WTC11 (cell line): ENCODE measurements at regions not wholly inside any gene's neighbourhood (a gene's known extent, or its start where the extent isn't known, plus 50 kb on each side); places are given as distances from the start of the nearest gene placed in this dataset.

ENCODE experiments used
- ATAC-seq: fragments of 200-7000 bp; cut with Tn5 transposase; 2 replicates; pipeline ENCODE4 v1.10.0; 2021; ENCODE audit warnings: mild to moderate bottlenecking, moderate library complexity
- CTCF ChIA-PET: fragments of 300-600 bp; sonication (Branson Sonifier 250); formaldehyde crosslinking; loops from one replicate; lab custom pipeline; 2021; ENCODE audit warnings: antibody characterized with exemption; lab: Charles Lee
- POLR2A ChIA-PET: fragments of 350-600 bp; sonication (Branson Sonifier 250); formaldehyde crosslinking; loops from one replicate; lab custom pipeline; 2021; ENCODE audit warnings: antibody characterized with exemption; lab: Charles Lee
- DNase-seq: peaks from one replicate; pipeline ENCODE4 v3.0.0; 2021; ENCODE audit warnings: low spot score
- H3K27ac Mint-ChIP-seq: 2 replicates; pipeline ENCODE4 v1.8.0; 2021; ENCODE audit warnings: mixed read lengths
- H3K27me3 Mint-ChIP-seq: 2 replicates; pipeline ENCODE4 v1.8.0; 2021; ENCODE audit warnings: low read depth, mild to moderate bottlenecking, moderate library complexity, mixed read lengths
- H3K36me3 Mint-ChIP-seq: 2 replicates; pipeline ENCODE4 v1.8.0; 2021; ENCODE audit warnings: mixed read lengths
- H3K4me1 Mint-ChIP-seq: 2 replicates; pipeline ENCODE4 v1.8.0; 2022; ENCODE audit warnings: mixed read lengths
- H3K4me3 Mint-ChIP-seq: 2 replicates; pipeline ENCODE4 v1.8.0; 2021; ENCODE audit warnings: mild to moderate bottlenecking, moderate library complexity, mixed read lengths
- H3K9me3 Mint-ChIP-seq: 2 replicates; pipeline ENCODE4 v1.8.0; 2021; ENCODE audit warnings: mixed read lengths
- AFF4 ChIP-seq: sonication (generic); formaldehyde crosslinking; IDR thresholded peaks from 2 replicates; pipeline ENCODE4 v1.8.1; 2023; ENCODE audit warnings: mild to moderate bottlenecking, missing genetic modification reagents, borderline replicate concordance
- E2F5 ChIP-seq: sonication (generic); formaldehyde crosslinking; IDR thresholded peaks from 2 replicates; pipeline ENCODE4 v1.8.1; 2022; ENCODE audit warnings: mild to moderate bottlenecking, moderate library complexity, missing genetic modification reagents
- ERG ChIP-seq: fragments of 250-450 bp; sonication (Bioruptor Pico); IDR thresholded peaks from 2 replicates; pipeline ENCODE4 v1.8.0; 2021; ENCODE audit warnings: mild to moderate bottlenecking
- FOXK1 ChIP-seq: sonication (generic); formaldehyde crosslinking; IDR thresholded peaks from 2 replicates; pipeline ENCODE4 v1.8.0; 2022; ENCODE audit warnings: mild to moderate bottlenecking, moderate library complexity, missing genetic modification reagents
- FOXP1 ChIP-seq: sonication (generic); formaldehyde crosslinking; IDR thresholded peaks from 2 replicates; pipeline ENCODE4 v1.8.0; 2022; ENCODE audit warnings: missing genetic modification reagents, mild to moderate bottlenecking, moderate library complexity, borderline replicate concordance
- GRHL2 ChIP-seq: fragments of 250-450 bp; sonication (Bioruptor Pico); IDR thresholded peaks from 2 replicates; pipeline ENCODE4 v1.8.0; 2022; ENCODE audit warnings: mild to moderate bottlenecking, moderate library complexity; ENCODE audit not compliant: insufficient replicate concordance, severe bottlenecking
- IRF1 ChIP-seq: sonication (generic); formaldehyde crosslinking; IDR thresholded peaks from 2 replicates; pipeline ENCODE4 v1.8.0; 2023; ENCODE audit warnings: missing genetic modification reagents
- JUN ChIP-seq: sonication (generic); formaldehyde crosslinking; IDR thresholded peaks from 2 replicates; pipeline ENCODE4 v1.8.0; 2023; ENCODE audit warnings: mild to moderate bottlenecking, missing genetic modification reagents
- MXD4 ChIP-seq: fragments of 250-450 bp; sonication (Bioruptor Pico); IDR thresholded peaks from 2 replicates; pipeline ENCODE4 v1.8.0; 2021; ENCODE audit warnings: mild to moderate bottlenecking, moderate library complexity, borderline replicate concordance
- NFATC4 ChIP-seq: fragments of 250-450 bp; sonication (Bioruptor Pico); IDR thresholded peaks from 2 replicates; pipeline ENCODE4 v1.9.0; 2021; ENCODE audit warnings: mild to moderate bottlenecking
- NFYB ChIP-seq: sonication (generic); formaldehyde crosslinking; conservative IDR thresholded peaks from 2 replicates; pipeline ENCODE4 v1.8.0; 2022; ENCODE audit warnings: low read depth, missing genetic modification reagents
- NR2C2 ChIP-seq: sonication (generic); formaldehyde crosslinking; IDR thresholded peaks from 2 replicates; pipeline ENCODE4 v1.8.0; 2022; ENCODE audit warnings: mild to moderate bottlenecking, missing genetic modification reagents
- PRDM15 ChIP-seq: sonication (generic); formaldehyde crosslinking; IDR thresholded peaks from 2 replicates; pipeline ENCODE4 v1.8.0; 2022; ENCODE audit warnings: missing genetic modification reagents
- SOX15 ChIP-seq: fragments of 250-450 bp; sonication (Bioruptor Pico); IDR thresholded peaks from 2 replicates; pipeline ENCODE4 v1.9.0; 2021; ENCODE audit warnings: mild to moderate bottlenecking
- TEAD1 ChIP-seq: sonication (generic); formaldehyde crosslinking; IDR thresholded peaks from 2 replicates; pipeline ENCODE4 v1.8.0; 2022; ENCODE audit warnings: mild to moderate bottlenecking, missing genetic modification reagents
- USF1 ChIP-seq: sonication (generic); formaldehyde crosslinking; IDR thresholded peaks from 2 replicates; pipeline ENCODE4 v1.8.0; 2022; ENCODE audit warnings: mild to moderate bottlenecking, missing genetic modification reagents
- ZNF138 ChIP-seq: sonication (generic); formaldehyde crosslinking; conservative IDR thresholded peaks from 2 replicates; pipeline ENCODE4 v1.8.1; 2022; ENCODE audit warnings: mild to moderate bottlenecking, moderate library complexity, missing genetic modification reagents
- ZNF396 ChIP-seq: fragments of 250-450 bp; sonication (Bioruptor Pico); IDR thresholded peaks from 2 replicates; pipeline ENCODE4 v1.8.0; 2021; ENCODE audit warnings: mild to moderate bottlenecking, moderate library complexity, borderline replicate concordance
- ZNF423 ChIP-seq: fragments of 250-450 bp; sonication (Bioruptor Pico); IDR thresholded peaks from 2 replicates; pipeline ENCODE4 v2.1.2; 2022; ENCODE audit warnings: mild to moderate bottlenecking, moderate library complexity

- TF ChIP-seq MXD4 (CRISPR knock-in tag) (no peak), FOXP1 (no peak), ZNF396 (CRISPR knock-in tag) (no peak), FOXK1 (CRISPR knock-in tag) (no peak), AFF4 (CRISPR knock-in tag) (no peak), SOX15 (CRISPR knock-in tag) (no peak), ERG (no peak), GRHL2 (CRISPR knock-in tag) (no peak), NFATC4 (CRISPR knock-in tag) (no peak), NR2C2 (no peak)
- Mint-ChIP-seq H3K27me3 (no peaks in the 10 kb centered on the region), H3K4me3 (no peak overlapping the region), H3K36me3 (peaks cover 50% of the 10 kb centered on the region), H3K4me1 (no peaks in the 10 kb centered on the region), H3K27ac (no peak overlapping the region), H3K9me3 (peaks cover 64% of the 10 kb centered on the region)
- POLR2A ChIA-PET: no interaction called here
- ATAC-seq (no peak), DNase-seq (no peak)
- CTCF ChIA-PET: no interaction called here
Observed at GRCh38 chr3:1600700-1601418, 497.8 kb upstream of the CNTN4 start.

GRCh38 chr3:1609416-1609815 lies 489.2 kb upstream of the CNTN4 start:
- ATAC-seq (no peak), DNase-seq (no peak)
- POLR2A ChIA-PET: no interaction called here
- H3K4me3 Mint-ChIP-seq: no peak overlapping the region
- CTCF ChIA-PET: no interaction called here
- H3K9me3 Mint-ChIP-seq: peaks cover 75% of the 10 kb centered on the region
- H3K4me1 Mint-ChIP-seq: no peaks in the 10 kb centered on the region
- TF ChIP-seq USF1 (CRISPR knock-in tag) (no peak), ZNF138 (CRISPR knock-in tag) (no peak), TEAD1 (CRISPR knock-in tag) (no peak), E2F5 (CRISPR knock-in tag) (no peak), PRDM15 (CRISPR knock-in tag) (no peak), ZNF423 (no peak), NFYB (no peak), NFATC4 (CRISPR knock-in tag) (no peak), IRF1 (no peak), JUN (no peak)
- peaks cover 12% of the 10 kb centered on the region for H3K27me3 Mint-ChIP-seq
- no peak overlapping the region for H3K27ac Mint-ChIP-seq
- H3K36me3 Mint-ChIP-seq: peaks cover 58% of the 10 kb centered on the region
